IMR-90 (cell line): ENCODE measurements at regions not wholly inside any gene's neighbourhood (a gene's known extent, or its start where the extent isn't known, plus 50 kb on each side); places are given as distances from the start of the nearest gene placed in this dataset.

Source experiments
- ATAC-seq: fragments of 200-7000 bp; cut with Tn5 transposase; 2 replicates; pipeline ENCODE4 v1.9.1; 2020; ENCODE audit warnings: low read depth, mild to moderate bottlenecking, moderate library complexity
- BruUV-seq: library from RNA; stranded (reverse); fragments of 400-500 nt; replicated peaks from 2 replicates; lab custom pipeline; 2021; lab: Mats Ljungman, UMichigan
- CTCF ChIA-PET: fragments of 300-600 bp; formaldehyde crosslinking; extraction: SDS; loops from one replicate; lab custom pipeline; 2021; ENCODE audit warnings: antibody characterized with exemption; lab: Yijun Ruan, JAX
- POLR2A ChIA-PET: fragments of 300-600 bp; sonication (Branson Sonifier 250); formaldehyde crosslinking; loops from one replicate; lab custom pipeline; 2022; ENCODE audit warnings: antibody characterized with exemption; ENCODE audit not compliant: unreplicated experiment; lab: Charles Lee
- DNase-seq: peaks from one replicate; pipeline ENCODE4 v3.0.0; 2013
- H2AFZ ChIP-seq: replicated peaks from 2 replicates; pipeline ENCODE3; 2013; ENCODE audit warnings: low read length, mild to moderate bottlenecking; ENCODE audit not compliant: poor library complexity
- H2AK5ac ChIP-seq: 2 replicates; pipeline ENCODE4 v1.6.1; 2013; ENCODE audit warnings: low read depth, low read length, inconsistent platforms
- H2AK9ac ChIP-seq: replicated peaks from 2 replicates; pipeline ENCODE3; 2013; ENCODE audit warnings: mild to moderate bottlenecking, low read depth, low read length, moderate library complexity; ENCODE audit not compliant: poor library complexity
- H2BK120ac ChIP-seq: 2 replicates; pipeline ENCODE4 v1.6.1; 2013; ENCODE audit warnings: low read depth, low read length, inconsistent platforms
- H2BK15ac ChIP-seq: 3 replicates; pipeline ENCODE4 v1.6.1; 2013; ENCODE audit warnings: low read depth, low read length, inconsistent platforms
- H2BK20ac ChIP-seq: 2 replicates; pipeline ENCODE4 v1.6.1; 2013; ENCODE audit warnings: low read depth, mild to moderate bottlenecking, inconsistent platforms, low read length, moderate library complexity
- H2BK5ac ChIP-seq: 2 replicates; pipeline ENCODE4 v1.6.1; 2013; ENCODE audit warnings: mild to moderate bottlenecking, low read depth, low read length, inconsistent platforms; ENCODE audit not compliant: poor library complexity, severe bottlenecking
- H3K14ac ChIP-seq: replicated peaks from 2 replicates; pipeline ENCODE4 v1.6.1; 2013; ENCODE audit warnings: low read depth, low read length, inconsistent platforms
- H3K18ac ChIP-seq: 2 replicates; pipeline ENCODE4 v1.6.1; 2013; ENCODE audit warnings: low read depth, low read length, control low read depth
- H3K23ac ChIP-seq: 2 replicates; pipeline ENCODE4 v1.6.1; 2013; ENCODE audit warnings: low read depth, low read length, inconsistent platforms
- H3K27ac ChIP-seq: 2 replicates; pipeline ENCODE4 v1.5.1; 2013; ENCODE audit warnings: mild to moderate bottlenecking, control low read depth, low read length; ENCODE audit not compliant: insufficient read depth
- H3K27me3 ChIP-seq: 2 replicates; pipeline ENCODE4 v1.6.1; 2013; ENCODE audit warnings: low read length; ENCODE audit not compliant: control insufficient read depth, insufficient read depth
- H3K36me3 ChIP-seq: 2 replicates; pipeline ENCODE4 v1.6.1; 2013; ENCODE audit warnings: low read length, mixed read lengths; ENCODE audit not compliant: control insufficient read depth, insufficient read depth
- H3K4ac ChIP-seq: 2 replicates; pipeline ENCODE4 v1.6.1; 2013; ENCODE audit warnings: low read depth, low read length, inconsistent platforms
- H3K4me1 ChIP-seq: 2 replicates; pipeline ENCODE4 v1.6.1; 2013; ENCODE audit warnings: low read length, mixed read lengths; ENCODE audit not compliant: control insufficient read depth, insufficient read depth
- H3K4me2 ChIP-seq: 2 replicates; pipeline ENCODE4 v1.6.1; 2013; ENCODE audit warnings: low read depth, mild to moderate bottlenecking, control low read depth, low read length, moderate library complexity
- H3K4me3 ChIP-seq: 2 replicates; pipeline ENCODE4 v1.5.1; 2013; ENCODE audit warnings: low read depth, mild to moderate bottlenecking, control low read depth, low read length, moderate library complexity; ENCODE audit not compliant: insufficient read depth
- H3K56ac ChIP-seq: 2 replicates; pipeline ENCODE4 v1.6.1; 2013; ENCODE audit warnings: low read length, inconsistent platforms; ENCODE audit not compliant: insufficient read depth; ENCODE audit errors: extremely low read depth
- H3K79me1 ChIP-seq, 2 experiments: 2 replicates each; pipeline ENCODE4 v1.6.1; 2013; ENCODE audit warnings: low read length in 2 of 2, inconsistent platforms in 1 of 2, low read depth in 1 of 2
- H3K9ac ChIP-seq: 2 replicates; pipeline ENCODE4 v1.6.1; 2013; ENCODE audit warnings: low read depth, low read length, control low read depth
- H3K9me1 ChIP-seq: 2 replicates; pipeline ENCODE4 v1.6.1; 2013; ENCODE audit warnings: low read length, inconsistent platforms; ENCODE audit not compliant: insufficient read depth
- H3K9me3 ChIP-seq: 2 replicates; pipeline ENCODE4 v1.6.1; 2013; ENCODE audit warnings: low read length; ENCODE audit not compliant: control insufficient read depth, insufficient read depth
- H4K20me1 ChIP-seq: 2 replicates; pipeline ENCODE4 v1.6.1; 2013; ENCODE audit warnings: low read length, inconsistent platforms; ENCODE audit not compliant: insufficient read depth
- H4K5ac ChIP-seq: 2 replicates; pipeline ENCODE4 v1.6.1; 2013; ENCODE audit warnings: mild to moderate bottlenecking, low read depth, low read length, control low read depth
- H4K8ac ChIP-seq, 2 experiments: 2 replicates each; pipeline ENCODE4 v1.6.1; 2013; ENCODE audit warnings: low read depth in 2 of 2, low read length in 2 of 2, control low read depth in 1 of 2, inconsistent platforms in 1 of 2
- H4K91ac ChIP-seq: 2 replicates; pipeline ENCODE4 v1.6.1; 2013; ENCODE audit warnings: low read depth, low read length, inconsistent platforms; ENCODE audit not compliant: insufficient read depth
- BHLHE40 ChIP-seq: fragments of 150-350 bp; IDR thresholded peaks from 2 replicates; pipeline ENCODE4 v1.6.1; 2016; ENCODE audit warnings: mild to moderate bottlenecking, low read depth, low read length
- CEBPB ChIP-seq: IDR thresholded peaks from 2 replicates; pipeline ENCODE4 v1.6.1; 2012; ENCODE audit warnings: low read depth, low read length, improper control_type of control experiment
- CHD1 ChIP-seq: IDR thresholded peaks from 2 replicates; pipeline ENCODE4 v1.6.1; 2012; ENCODE audit warnings: low read depth, low read length, improper control_type of control experiment
- FOS ChIP-seq: fragments of 150-350 bp; IDR thresholded peaks from 2 replicates; pipeline ENCODE4 v1.6.1; 2016; ENCODE audit warnings: low read depth, low read length
- MAFK ChIP-seq: IDR thresholded peaks from 2 replicates; pipeline ENCODE4 v1.6.1; 2012; ENCODE audit warnings: low read depth, low read length, improper control_type of control experiment
- MAZ ChIP-seq: IDR thresholded peaks from 2 replicates; pipeline ENCODE4 v1.6.1; 2012; ENCODE audit warnings: low read depth, mild to moderate bottlenecking, low read length, improper control_type of control experiment, moderate library complexity, borderline replicate concordance
- MXI1 ChIP-seq: IDR thresholded peaks from 2 replicates; pipeline ENCODE4 v1.6.1; 2012; ENCODE audit warnings: low read depth, mild to moderate bottlenecking, low read length, moderate library complexity, borderline replicate concordance
- NFE2L2 ChIP-seq: fragments of 150-350 bp; IDR thresholded peaks from 2 replicates; pipeline ENCODE4 v1.6.1; 2016; ENCODE audit warnings: low read depth, mild to moderate bottlenecking, low read length
- POLR2A ChIP-seq: IDR thresholded peaks from 2 replicates; pipeline ENCODE4 v1.6.1; 2012; ENCODE audit warnings: mild to moderate bottlenecking, low read depth, low read length
- RAD21 ChIP-seq: IDR thresholded peaks from 2 replicates; pipeline ENCODE4 v1.6.1; 2012; ENCODE audit warnings: low read length, improper control_type of control experiment
- RCOR1 ChIP-seq: IDR thresholded peaks from 2 replicates; pipeline ENCODE4 v1.6.1; 2012; ENCODE audit warnings: mild to moderate bottlenecking, low read length, improper control_type of control experiment; ENCODE audit not compliant: insufficient replicate concordance
- RFX5 ChIP-seq: IDR thresholded peaks from 2 replicates; pipeline ENCODE4 v1.8.0; 2012; ENCODE audit warnings: low read depth, mild to moderate bottlenecking, low read length, moderate library complexity
- SMC3 ChIP-seq: fragments of 150-350 bp; IDR thresholded peaks from 2 replicates; pipeline ENCODE4 v1.6.1; 2016; ENCODE audit warnings: low read depth, mild to moderate bottlenecking, antibody characterized with exemption, low read length, moderate library complexity
- WGBS, 2 experiments: methylation state at CpG; one replicate each; pipeline versions ENCODE4 v1.1.5 to v1.1.7; 2013; ENCODE audit warnings: missing lambda C conversion rate in 2 of 2; ENCODE audit not compliant: insufficient read length in 1 of 2; ENCODE audit errors: extremely low coverage in 2 of 2; 5-methylcytosine and 5-hydroxymethylcytosine counted together
- dilution Hi-C: fragments of 300-500 bp; cut with HindIII; formaldehyde crosslinking; loops from one replicate; pipeline ENCODE4 v1.14.3; 2018; ENCODE audit warnings: low sequenced_read_pairs; ENCODE audit not compliant: unreplicated experiment
- in situ Hi-C: fragments of 300-500 bp; cut with MboI; formaldehyde crosslinking; loops from 3 replicates; pipeline ENCODE4 v1.14.3; 2019; ENCODE audit warnings: low sequenced_read_pairs, inconsistent platforms, mixed read lengths
- intact Hi-C: fragments of 100-400 bp; cut with micrococcal nuclease; formaldehyde crosslinking; loops from 2 replicates; pipeline ENCODE4 v1.10.0; 2022
- TF ChIP-seq, protein P1 (sequence below): conservative IDR thresholded peaks from 2 replicates; pipeline ENCODE4 v1.5.1; 2012; ENCODE audit warnings: mild to moderate bottlenecking, low read depth, low read length, improper control_type of control experiment
- TF ChIP-seq, protein P2 (sequence below): fragments of 150-350 bp; IDR thresholded peaks from 2 replicates; pipeline ENCODE4 v1.6.1; 2016; ENCODE audit warnings: low read depth, mild to moderate bottlenecking, low read length, moderate library complexity, borderline replicate concordance
- TF ChIP-seq, protein P3 (sequence below): fragments of 150-350 bp; IDR thresholded peaks from 2 replicates; pipeline ENCODE4 v1.6.1; 2017; ENCODE audit warnings: mild to moderate bottlenecking, antibody characterized with exemption, low read length, low read depth

DNA sequence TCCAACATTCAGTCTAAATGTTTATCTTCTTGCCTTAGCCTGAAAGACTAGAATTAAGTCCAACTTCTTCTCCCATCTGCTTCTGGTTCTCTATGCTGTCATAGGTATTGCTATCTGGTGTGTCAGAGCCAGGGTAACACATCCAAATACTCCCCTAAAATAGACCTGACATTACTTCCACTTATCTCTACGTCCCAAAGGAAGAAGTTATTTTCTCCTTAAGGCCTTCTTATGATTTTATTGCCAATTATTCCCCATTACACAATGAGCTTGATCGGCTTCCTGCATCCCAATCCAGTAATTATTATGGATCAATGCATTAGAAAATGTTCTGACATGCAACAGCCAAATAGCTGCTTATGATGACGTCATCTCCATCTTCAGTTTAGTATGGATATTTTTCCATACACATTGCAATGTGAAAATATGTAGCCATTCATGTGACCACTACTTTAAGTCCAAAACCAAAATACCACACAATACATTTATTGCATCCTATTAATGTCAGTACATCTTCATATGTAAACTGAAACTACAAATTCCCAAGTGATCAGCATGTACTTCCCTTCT lies 555.5 kb downstream of the MAT2B start:
- Histone ChIP-seq H3K9me3 (no peaks in the 10 kb centered on the region), H3K18ac (no peak overlapping the region), H3K4me3 (no peak overlapping the region), H4K8ac (no peak overlapping the region), H3K4me2 (no peak overlapping the region), H3K14ac (no peak overlapping the region), H3K36me3 (no peaks in the 10 kb centered on the region), H3K27me3 (no peaks in the 10 kb centered on the region), H2BK15ac (no peak overlapping the region), H2BK120ac (no peak overlapping the region), H3K27ac (no peak overlapping the region), H4K20me1 (no peaks in the 10 kb centered on the region), H3K4ac (no peak overlapping the region), H4K5ac (no peak overlapping the region), H2AK5ac (no peak overlapping the region), H2AFZ (no peak overlapping the region), H2BK5ac (no peak overlapping the region), H3K23ac (no peak overlapping the region), H2AK9ac (no peak overlapping the region), H3K56ac (no peak overlapping the region), H2BK20ac (no peak overlapping the region), H3K9ac (no peak overlapping the region), H3K4me1 (no peaks in the 10 kb centered on the region), H3K9me1 (no peaks in the 10 kb centered on the region), H3K79me1 (no peaks in the 10 kb centered on the region), H4K91ac (no peak overlapping the region)
- no CpG with 5 or more reads among the region's 3 CpGs for WGBS, 2 experiments
- ChIA-PET POLR2A (no interaction called here), CTCF (no interaction called here)
- ATAC-seq = no peak
- no peak for DNase-seq
- intact Hi-C loops = no loop called here
- no TSS peak for BruUV-seq
- dilution Hi-C loops = no loop called here
- in situ Hi-C loops = no loop called here
- TF ChIP-seq, protein P1, sequence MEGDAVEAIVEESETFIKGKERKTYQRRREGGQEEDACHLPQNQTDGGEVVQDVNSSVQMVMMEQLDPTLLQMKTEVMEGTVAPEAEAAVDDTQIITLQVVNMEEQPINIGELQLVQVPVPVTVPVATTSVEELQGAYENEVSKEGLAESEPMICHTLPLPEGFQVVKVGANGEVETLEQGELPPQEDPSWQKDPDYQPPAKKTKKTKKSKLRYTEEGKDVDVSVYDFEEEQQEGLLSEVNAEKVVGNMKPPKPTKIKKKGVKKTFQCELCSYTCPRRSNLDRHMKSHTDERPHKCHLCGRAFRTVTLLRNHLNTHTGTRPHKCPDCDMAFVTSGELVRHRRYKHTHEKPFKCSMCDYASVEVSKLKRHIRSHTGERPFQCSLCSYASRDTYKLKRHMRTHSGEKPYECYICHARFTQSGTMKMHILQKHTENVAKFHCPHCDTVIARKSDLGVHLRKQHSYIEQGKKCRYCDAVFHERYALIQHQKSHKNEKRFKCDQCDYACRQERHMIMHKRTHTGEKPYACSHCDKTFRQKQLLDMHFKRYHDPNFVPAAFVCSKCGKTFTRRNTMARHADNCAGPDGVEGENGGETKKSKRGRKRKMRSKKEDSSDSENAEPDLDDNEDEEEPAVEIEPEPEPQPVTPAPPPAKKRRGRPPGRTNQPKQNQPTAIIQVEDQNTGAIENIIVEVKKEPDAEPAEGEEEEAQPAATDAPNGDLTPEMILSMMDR = no peak
- TF ChIP-seq MXI1 (no peak), RFX5 (no peak), CEBPB (no peak), POLR2A (no peak), BHLHE40 (no peak), CHD1 (no peak), NFE2L2 (no peak), MAZ (no peak), RAD21 (no peak), MAFK (no peak), SMC3 (no peak), RCOR1 (no peak), FOS (no peak)
- TF ChIP-seq, protein P2, sequence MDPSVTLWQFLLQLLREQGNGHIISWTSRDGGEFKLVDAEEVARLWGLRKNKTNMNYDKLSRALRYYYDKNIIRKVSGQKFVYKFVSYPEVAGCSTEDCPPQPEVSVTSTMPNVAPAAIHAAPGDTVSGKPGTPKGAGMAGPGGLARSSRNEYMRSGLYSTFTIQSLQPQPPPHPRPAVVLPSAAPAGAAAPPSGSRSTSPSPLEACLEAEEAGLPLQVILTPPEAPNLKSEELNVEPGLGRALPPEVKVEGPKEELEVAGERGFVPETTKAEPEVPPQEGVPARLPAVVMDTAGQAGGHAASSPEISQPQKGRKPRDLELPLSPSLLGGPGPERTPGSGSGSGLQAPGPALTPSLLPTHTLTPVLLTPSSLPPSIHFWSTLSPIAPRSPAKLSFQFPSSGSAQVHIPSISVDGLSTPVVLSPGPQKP = no peak
- TF ChIP-seq, protein P3, sequence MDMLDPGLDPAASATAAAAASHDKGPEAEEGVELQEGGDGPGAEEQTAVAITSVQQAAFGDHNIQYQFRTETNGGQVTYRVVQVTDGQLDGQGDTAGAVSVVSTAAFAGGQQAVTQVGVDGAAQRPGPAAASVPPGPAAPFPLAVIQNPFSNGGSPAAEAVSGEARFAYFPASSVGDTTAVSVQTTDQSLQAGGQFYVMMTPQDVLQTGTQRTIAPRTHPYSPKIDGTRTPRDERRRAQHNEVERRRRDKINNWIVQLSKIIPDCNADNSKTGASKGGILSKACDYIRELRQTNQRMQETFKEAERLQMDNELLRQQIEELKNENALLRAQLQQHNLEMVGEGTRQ = no peak
